Stimulated activated CD4-positive, alpha-beta T cell treated with anti-CD3 and anti-CD28 coated beads, TNF-alpha, amount 100 ng/mL, for 1 hour (primary cell): ENCODE measurements at regions not wholly inside any gene's neighbourhood (a gene's known extent, or its start where the extent isn't known, plus 50 kb on each side); places are given as distances from the start of the nearest gene placed in this dataset.
"Not testable (repeated sequence)": the region's sequence is repeated elsewhere in the genome, so short reads cannot be mapped to it uniquely, and the experiment has no call there.

Source experiments
- DNase-seq, 3 donors: peaks; one replicate each; pipeline ENCODE4 v3.0.0-alpha.2; 2020; ENCODE audit warnings: low read depth in 3 of 3, low spot score in 1 of 3

- DNase-seq, result no peak
These were observed 64.1 kb upstream of the MMS22L start for GRCh38 chr6:97347111-97347510.

DNA sequence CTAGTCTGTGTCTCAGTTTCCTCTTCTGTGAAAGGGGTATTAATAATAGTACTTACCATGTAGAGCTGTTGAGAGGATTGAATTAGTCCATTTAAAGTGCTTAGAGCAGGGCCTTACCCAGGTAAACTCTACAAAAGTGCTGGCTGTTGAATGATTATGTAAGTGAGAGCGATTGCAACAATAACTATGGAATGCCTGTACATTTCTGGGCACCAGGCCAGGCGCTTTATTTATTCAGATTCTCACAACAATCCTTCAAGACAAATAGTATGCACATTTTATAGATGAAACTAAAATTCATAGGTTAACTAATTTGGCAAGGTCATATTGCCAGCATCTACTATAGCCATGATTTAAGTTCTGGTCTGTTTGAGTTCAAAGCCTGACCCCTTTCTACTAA, 78.3 kb upstream of the MMS22L start:
- DNase-seq, result no peak

DNA sequence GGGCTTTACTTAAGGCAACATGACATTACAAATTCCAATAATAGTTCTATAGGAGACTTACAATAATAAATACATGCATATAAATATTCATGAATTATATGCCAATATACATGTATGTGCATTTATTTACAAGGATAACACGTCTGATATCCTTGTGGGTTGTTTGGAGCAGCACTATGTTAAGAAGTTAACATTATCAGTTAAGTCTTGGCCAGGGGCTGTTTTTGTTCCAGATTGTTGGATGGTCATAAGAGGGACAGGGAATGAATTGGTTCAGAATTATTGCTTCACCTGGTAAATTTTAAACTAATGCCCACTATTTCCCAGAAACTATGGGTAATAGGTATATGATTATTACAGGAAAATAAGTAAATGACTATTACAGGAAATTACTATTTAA, 81.3 kb upstream of the MMS22L start:
- no peak for DNase-seq

DNA sequence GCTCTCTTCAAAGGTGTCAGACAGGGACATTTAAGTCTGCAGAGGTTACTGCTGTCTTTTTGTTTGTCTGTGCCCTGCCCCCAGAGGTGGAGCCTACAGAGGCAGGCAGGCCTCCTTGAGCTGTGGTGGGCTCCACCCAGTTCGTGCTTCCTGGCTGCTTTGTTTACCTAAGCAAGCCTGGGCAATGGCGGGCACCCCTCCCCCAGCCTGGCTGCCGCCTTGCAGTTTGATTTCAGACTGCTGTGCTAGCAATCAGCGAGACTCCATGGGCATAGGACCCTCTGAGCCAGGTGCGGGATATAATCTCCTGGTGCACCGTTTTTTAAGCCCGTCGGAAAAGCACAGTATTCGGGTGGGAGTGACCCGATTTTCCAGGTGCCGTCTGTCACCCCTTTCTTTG, 99.1 kb upstream of the MMS22L start:
- DNase-seq, result not testable (repeated sequence)

DNA sequence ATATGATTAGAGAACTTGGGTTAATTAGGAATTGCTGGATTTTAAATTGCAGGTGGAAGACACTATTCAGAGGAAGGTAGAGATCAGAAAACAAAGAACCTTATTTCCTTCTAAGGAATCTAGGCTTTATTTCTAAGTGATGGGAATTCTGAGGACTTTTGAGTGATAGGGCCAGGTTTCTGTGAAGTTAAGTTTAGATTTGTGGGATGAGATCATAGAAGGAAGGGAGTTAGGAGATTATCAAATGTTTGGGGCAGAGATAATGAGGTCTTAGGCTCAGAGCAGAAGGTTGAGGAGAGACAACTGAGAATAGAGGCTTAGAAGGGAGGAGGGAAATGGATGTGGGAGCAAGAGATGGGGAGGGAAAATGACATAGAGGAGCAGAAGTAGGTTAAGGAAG, 109.7 kb upstream of the MMS22L start:
- no peak for DNase-seq

DNA sequence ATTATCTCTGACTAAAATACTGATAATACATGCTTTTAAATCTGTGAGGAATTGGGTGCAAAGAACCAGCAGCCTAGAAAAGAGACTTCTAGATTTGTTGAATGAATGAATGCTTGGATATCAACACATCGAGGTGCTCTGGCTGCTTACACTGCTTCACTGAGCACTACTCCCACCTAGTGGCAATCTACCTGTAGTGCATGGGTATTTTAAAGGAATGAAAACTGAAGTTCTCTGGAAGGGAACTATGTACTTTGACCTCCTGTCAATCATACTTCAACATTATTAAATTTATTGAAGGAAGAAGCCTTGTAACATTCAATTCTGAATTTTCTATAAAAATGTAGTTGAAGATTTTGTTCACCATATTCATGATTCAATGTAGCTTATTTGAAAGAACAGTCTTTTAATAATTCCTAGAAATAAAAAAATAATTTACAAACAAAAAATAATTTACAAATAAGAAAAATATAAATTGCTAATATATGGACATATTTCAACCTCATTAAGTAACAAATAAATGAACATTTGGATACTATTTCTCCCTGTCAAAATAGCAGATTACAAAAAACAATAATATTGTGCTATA, 111.2 kb upstream of the MMS22L start:
- DNase-seq, result peak in 2 of 3 donors; percentile 2 to 25

GRCh38 chr6:97396880-97397279, 113.9 kb upstream of the MMS22L start:
- DNase-seq, result no peak

- no peak for DNase-seq
These were observed 116.2 kb upstream of the MMS22L start for GRCh38 chr6:97399208-97399607.

GRCh38 chr6:97401533-97401932, 118.5 kb upstream of the MMS22L start:
- DNase-seq, result no peak

DNA sequence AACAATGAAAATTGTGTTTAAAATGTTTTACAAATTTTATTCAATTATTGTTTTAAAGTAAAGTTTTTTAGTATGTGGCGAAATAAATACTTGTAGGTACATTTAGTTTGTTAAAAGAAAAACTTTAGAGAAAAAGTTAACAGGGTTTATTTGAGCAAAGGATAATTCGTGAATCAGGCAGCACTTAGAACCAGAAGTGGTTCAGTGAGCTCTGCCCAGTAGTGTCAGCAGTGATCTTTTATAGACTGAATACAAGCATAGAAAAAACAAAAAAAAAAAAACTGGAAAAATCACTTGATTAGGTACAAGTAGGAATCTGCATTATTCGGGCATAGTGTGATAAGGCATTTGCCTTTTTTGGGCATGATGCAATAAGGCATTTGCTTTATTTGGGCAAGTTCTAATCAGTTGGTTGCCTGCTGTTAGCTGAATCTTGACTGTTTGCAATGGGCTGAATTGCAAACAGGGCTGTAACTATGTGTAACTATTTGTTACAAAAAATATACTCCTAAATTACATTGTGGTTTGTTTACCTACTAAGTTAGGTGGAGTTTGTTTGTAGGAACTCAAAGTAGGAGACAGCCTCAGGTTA, 122.9 kb upstream of the MMS22L start:
- no peak for DNase-seq

GRCh38 chr6:97406633-97407032, 123.6 kb upstream of the MMS22L start:
- DNase-seq, result no peak

GRCh38 chr6:97411610-97412009, 128.6 kb upstream of the MMS22L start:
- no peak for DNase-seq

DNA sequence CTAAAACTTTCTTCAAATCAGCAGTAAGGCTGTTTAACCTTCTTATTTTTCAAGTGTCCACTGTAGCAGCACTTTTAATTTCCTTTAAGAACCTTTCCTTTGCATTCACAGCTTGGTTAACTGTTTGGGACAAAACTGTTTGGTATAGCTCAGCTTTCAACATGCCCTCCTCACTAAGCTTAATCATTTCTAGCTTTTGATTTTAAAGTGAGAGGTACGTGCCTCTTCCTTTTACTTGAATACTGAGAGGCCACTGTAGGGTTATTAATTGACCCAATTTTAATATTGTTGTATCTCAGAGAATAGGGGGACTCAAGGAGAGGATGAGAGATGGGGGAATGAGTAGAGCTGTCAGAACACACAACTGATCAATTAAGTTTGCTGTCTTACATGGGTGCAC, 129.5 kb upstream of the MMS22L start:
- DNase-seq, result no peak

GRCh38 chr6:97422171-97422570, 139.2 kb upstream of the MMS22L start:
- no peak for DNase-seq

GRCh38 chr6:97423190-97423589, 140.2 kb upstream of the MMS22L start:
- DNase-seq, result no peak

DNA sequence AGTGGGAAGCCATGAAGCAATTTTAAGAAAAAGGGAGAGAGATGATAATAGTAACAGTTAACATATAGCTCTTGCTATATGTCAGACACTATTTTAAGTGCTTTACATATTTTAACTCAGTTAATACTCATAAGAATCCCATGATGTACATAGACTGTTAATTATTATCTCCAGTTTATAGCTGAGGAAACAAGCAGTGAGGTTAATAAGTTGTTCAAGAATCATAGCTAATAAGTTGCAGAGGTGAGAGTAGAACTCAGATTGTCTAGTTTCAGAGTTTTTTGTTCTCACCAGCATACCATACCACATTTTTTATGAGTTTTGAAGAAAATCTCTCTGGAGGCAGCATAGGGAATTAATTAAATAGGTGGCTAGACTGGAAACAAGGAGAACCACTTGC, 144.6 kb upstream of the MMS22L start:
- DNase-seq, result no peak

DNA sequence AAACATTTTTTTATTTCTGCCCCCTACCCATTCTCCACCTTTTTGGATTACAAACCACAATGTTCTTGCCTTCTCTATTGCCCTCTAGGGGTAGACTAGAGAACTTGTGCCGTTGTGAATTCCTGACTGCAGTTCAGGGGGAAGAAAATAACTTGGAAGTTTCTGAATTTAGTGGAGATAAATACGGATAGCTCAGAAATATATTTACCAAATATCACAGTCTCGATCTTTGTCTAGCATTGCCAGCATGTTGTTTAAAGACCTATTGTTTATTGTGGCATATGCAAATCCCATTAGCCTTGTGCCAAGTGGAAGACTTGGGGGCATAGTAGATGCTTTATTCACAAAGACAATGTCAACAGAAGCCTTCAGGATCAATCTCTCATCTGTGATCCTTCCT, 154.1 kb upstream of the MMS22L start:
- DNase-seq, result no peak

DNA sequence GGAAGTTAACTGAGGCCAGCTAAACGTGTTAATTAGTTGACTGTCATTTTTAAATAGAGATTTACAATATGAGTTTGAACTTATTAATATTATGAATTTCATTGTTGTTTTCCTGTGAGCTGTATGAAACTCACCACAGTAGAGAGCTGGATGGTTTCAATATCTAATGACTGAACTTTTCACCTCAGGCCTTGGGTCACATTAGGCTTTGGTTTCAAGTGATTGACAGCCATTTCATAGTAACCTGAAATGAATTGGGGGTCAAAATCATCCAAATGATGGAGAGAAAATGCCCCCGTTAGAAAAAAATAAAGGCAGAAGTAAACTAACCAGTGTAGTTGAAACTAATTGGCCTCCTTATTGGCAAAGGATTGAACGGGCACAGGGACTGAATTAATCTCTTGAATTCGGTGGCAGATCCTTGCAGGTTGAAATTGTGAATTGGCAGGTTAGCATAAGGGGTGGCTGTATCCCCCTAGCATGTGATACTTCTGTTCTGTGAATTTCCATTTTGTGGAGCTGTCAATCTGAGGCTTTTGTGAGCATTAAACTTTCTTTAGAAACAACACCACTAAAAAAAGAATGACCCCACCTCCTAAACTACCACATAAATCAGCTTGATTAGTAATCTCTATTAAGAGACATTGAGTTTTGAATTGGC, 155.1 kb upstream of the MMS22L start:
- DNase-seq, result no peak

- DNase-seq, result no peak
These were observed 157.7 kb upstream of the MMS22L start for GRCh38 chr6:97440590-97441176.

- DNase-seq, result no peak
These were observed 160.5 kb upstream of the MMS22L start for GRCh38 chr6:97443408-97444080.

GRCh38 chr6:97445407-97445806, 162.4 kb upstream of the MMS22L start:
- DNase-seq, result no peak

GRCh38 chr6:97449444-97449966, 166.5 kb upstream of the MMS22L start:
- no peak for DNase-seq
